Mesendoderm (in vitro differentiated cells): ENCODE measurements at regions not wholly inside any gene's neighbourhood (a gene's known extent, or its start where the extent isn't known, plus 50 kb on each side); places are given as distances from the start of the nearest gene placed in this dataset.
"Not testable (repeated sequence)": the region's sequence is repeated elsewhere in the genome, so short reads cannot be mapped to it uniquely, and the experiment has no call there.

ENCODE experiments used
- DNase-seq: peaks from one replicate; pipeline ENCODE4 v3.0.0; 2013
- H2AK5ac ChIP-seq: 2 replicates; pipeline ENCODE4 v1.6.1; 2013; ENCODE audit warnings: low read length, inconsistent platforms
- H2BK120ac ChIP-seq: 2 replicates; pipeline ENCODE4 v1.6.1; 2013; ENCODE audit warnings: low read depth, mild to moderate bottlenecking, low read length, moderate library complexity, mixed read lengths
- H2BK15ac ChIP-seq: replicated peaks from 2 replicates; pipeline ENCODE4 v1.6.1; 2013; ENCODE audit warnings: low read depth, mild to moderate bottlenecking, moderate library complexity
- H2BK5ac ChIP-seq: 2 replicates; pipeline ENCODE4 v1.6.1; 2013; ENCODE audit warnings: low read length, inconsistent platforms
- H3K18ac ChIP-seq: 2 replicates; pipeline ENCODE4 v1.6.1; 2013; ENCODE audit warnings: mild to moderate bottlenecking, low read length, mixed read lengths
- H3K23ac ChIP-seq: one replicate; pipeline ENCODE4 v1.6.1; 2013; ENCODE audit warnings: low read length
- H3K27ac ChIP-seq: 2 replicates; pipeline ENCODE4 v1.5.1; 2013; ENCODE audit warnings: low read depth, mild to moderate bottlenecking, inconsistent platforms, low read length, moderate library complexity
- H3K27me3 ChIP-seq: 2 replicates; pipeline ENCODE4 v1.6.1; 2013; ENCODE audit warnings: low read length, control low read depth, mild to moderate bottlenecking, inconsistent platforms; ENCODE audit not compliant: insufficient read depth, poor library complexity
- H3K36me3 ChIP-seq: 2 replicates; pipeline ENCODE4 v1.6.1; 2013; ENCODE audit warnings: low read length, inconsistent platforms; ENCODE audit not compliant: control insufficient read depth, insufficient read depth
- H3K4ac ChIP-seq: one replicate; pipeline ENCODE4 v1.6.1; 2013; ENCODE audit warnings: low read depth, mild to moderate bottlenecking, low read length, moderate library complexity
- H3K4me1 ChIP-seq: 2 replicates; pipeline ENCODE4 v1.6.1; 2013; ENCODE audit warnings: low read depth, low read length, inconsistent platforms; ENCODE audit not compliant: control insufficient read depth
- H3K4me2 ChIP-seq: 2 replicates; pipeline ENCODE4 v1.6.1; 2013; ENCODE audit warnings: low read length
- H3K4me3 ChIP-seq: 2 replicates; pipeline ENCODE4 v1.5.1; 2013; ENCODE audit warnings: mild to moderate bottlenecking, low read length
- H3K56ac ChIP-seq: one replicate; pipeline ENCODE4 v1.6.1; 2013; ENCODE audit warnings: low read length
- H3K79me1 ChIP-seq: 2 replicates; pipeline ENCODE4 v1.6.1; 2013; ENCODE audit warnings: low read length, inconsistent platforms
- H3K79me2 ChIP-seq: 2 replicates; pipeline ENCODE4 v1.6.1; 2013; ENCODE audit warnings: mild to moderate bottlenecking, low read length; ENCODE audit not compliant: control insufficient read depth, insufficient read depth
- H3K9ac ChIP-seq: 2 replicates; pipeline ENCODE4 v1.6.1; 2013; ENCODE audit warnings: low read length, inconsistent platforms
- H4K5ac ChIP-seq: one replicate; pipeline ENCODE4 v1.6.1; 2013; ENCODE audit warnings: low read length
- H4K8ac ChIP-seq: one replicate; pipeline ENCODE4 v1.6.1; 2013; ENCODE audit warnings: low read depth, mild to moderate bottlenecking, control low read depth, low read length, moderate library complexity
- WGBS: extraction: QIAGEN DNeasy Blood & Tissue Kit; methylation state at CpG from one replicate; pipeline ENCODE4 v1.1.7; 2013; ENCODE audit warnings: low lambda C conversion rate, missing lambda C conversion rate; ENCODE audit not compliant: insufficient coverage; ENCODE audit errors: extremely low coverage; 5-methylcytosine and 5-hydroxymethylcytosine counted together

- Histone ChIP-seq H3K36me3 (no peaks in the 10 kb centered on the region), H3K27me3 (no peaks in the 10 kb centered on the region), H4K8ac (no peak overlapping the region), H3K79me2 (no peaks in the 10 kb centered on the region), H3K56ac (no peak overlapping the region), H2AK5ac (no peak overlapping the region), H3K18ac (no peak overlapping the region), H3K23ac (no peak overlapping the region), H3K9ac (no peak overlapping the region), H2BK120ac (no peak overlapping the region), H2BK15ac (no peak overlapping the region), H4K5ac (no peak overlapping the region), H3K4me2 (no peak overlapping the region), H3K79me1 (no peaks in the 10 kb centered on the region), H3K27ac (no peak overlapping the region), H2BK5ac (no peak overlapping the region), H3K4ac (no peak overlapping the region), H3K4me3 (no peak overlapping the region), H3K4me1 (no peaks in the 10 kb centered on the region)
- no peak for DNase-seq
- no CpG with 5 or more reads among the region's 2 CpGs for WGBS
These were observed 376.8 kb downstream of the HGF start for GRCh38 chr7:81393018-81393417.

- no peak overlapping the region for H2AK5ac ChIP-seq
- H3K4me2 ChIP-seq = no peak overlapping the region
- H3K4ac ChIP-seq = no peak overlapping the region
- no peak overlapping the region for H2BK5ac ChIP-seq
- DNase-seq = no peak
- no peak overlapping the region for H2BK15ac ChIP-seq
- H3K27me3 ChIP-seq = no peaks in the 10 kb centered on the region
- H3K79me2 ChIP-seq = no peaks in the 10 kb centered on the region
- no peak overlapping the region for H4K8ac ChIP-seq
- H3K27ac ChIP-seq = no peak overlapping the region
- no peak overlapping the region for H3K9ac ChIP-seq
- H3K36me3 ChIP-seq = no peaks in the 10 kb centered on the region
- no peak overlapping the region for H4K5ac ChIP-seq
- no peak overlapping the region for H3K4me3 ChIP-seq
- WGBS = no CpG with 5 or more reads among the region's 1 CpG
- H3K23ac ChIP-seq = no peak overlapping the region
- no peaks in the 10 kb centered on the region for H3K4me1 ChIP-seq
- no peaks in the 10 kb centered on the region for H3K79me1 ChIP-seq
- no peak overlapping the region for H2BK120ac ChIP-seq
- H3K18ac ChIP-seq = no peak overlapping the region
- no peak overlapping the region for H3K56ac ChIP-seq
These were observed 384.5 kb downstream of the HGF start for GRCh38 chr7:81385370-81385769.

- no CpG with 5 or more reads among the region's 2 CpGs for WGBS
These were observed 386.0 kb downstream of the HGF start for GRCh38 chr7:81383846-81384245.

GRCh38 chr7:81374641-81375040 lies 395.2 kb downstream of the HGF start:
- not testable (repeated sequence) for H3K56ac ChIP-seq, H3K18ac ChIP-seq, H3K4ac ChIP-seq, H3K9ac ChIP-seq, H3K23ac ChIP-seq, H3K4me3 ChIP-seq, H3K4me1 ChIP-seq, H2BK5ac ChIP-seq, H3K79me2 ChIP-seq, H3K79me1 ChIP-seq, H2BK120ac ChIP-seq, H4K8ac ChIP-seq, H3K27ac ChIP-seq, H3K4me2 ChIP-seq, H3K27me3 ChIP-seq, DNase-seq, H2BK15ac ChIP-seq, H2AK5ac ChIP-seq, H3K36me3 ChIP-seq, H4K5ac ChIP-seq

More at GRCh38 chr7:81383846-81384245, 386.0 kb downstream of the HGF start:
- Histone ChIP-seq H2BK120ac (no peak overlapping the region), H3K56ac (no peak overlapping the region), H3K27ac (no peak overlapping the region), H2BK5ac (no peak overlapping the region), H2AK5ac (no peak overlapping the region), H4K5ac (no peak overlapping the region), H3K27me3 (no peaks in the 10 kb centered on the region), H3K4ac (no peak overlapping the region), H3K23ac (no peak overlapping the region), H3K18ac (no peak overlapping the region), H3K9ac (no peak overlapping the region), H3K4me2 (no peak overlapping the region), H3K36me3 (no peaks in the 10 kb centered on the region), H3K4me3 (no peak overlapping the region), H2BK15ac (no peak overlapping the region), H3K79me1 (no peaks in the 10 kb centered on the region), H3K4me1 (no peaks in the 10 kb centered on the region), H3K79me2 (no peaks in the 10 kb centered on the region), H4K8ac (no peak overlapping the region)
- DNase-seq = no peak

- Histone ChIP-seq H3K4me1 (no peaks in the 10 kb centered on the region), H3K4me3 (no peak overlapping the region), H3K79me1 (no peaks in the 10 kb centered on the region), H3K18ac (no peak overlapping the region), H3K27me3 (no peaks in the 10 kb centered on the region), H3K4ac (no peak overlapping the region), H3K9ac (no peak overlapping the region), H3K4me2 (no peak overlapping the region), H3K23ac (no peak overlapping the region), H3K79me2 (no peaks in the 10 kb centered on the region), H2BK120ac (no peak overlapping the region), H4K8ac (no peak overlapping the region), H2AK5ac (no peak overlapping the region), H3K56ac (no peak overlapping the region), H3K27ac (no peak overlapping the region), H2BK15ac (no peak overlapping the region), H4K5ac (no peak overlapping the region), H2BK5ac (no peak overlapping the region), H3K36me3 (no peaks in the 10 kb centered on the region)
- DNase-seq = no peak
- no CpG with 5 or more reads among the region's 1 CpG for WGBS
These were observed 399.0 kb downstream of the HGF start for GRCh38 chr7:81370822-81371221.

DNA sequence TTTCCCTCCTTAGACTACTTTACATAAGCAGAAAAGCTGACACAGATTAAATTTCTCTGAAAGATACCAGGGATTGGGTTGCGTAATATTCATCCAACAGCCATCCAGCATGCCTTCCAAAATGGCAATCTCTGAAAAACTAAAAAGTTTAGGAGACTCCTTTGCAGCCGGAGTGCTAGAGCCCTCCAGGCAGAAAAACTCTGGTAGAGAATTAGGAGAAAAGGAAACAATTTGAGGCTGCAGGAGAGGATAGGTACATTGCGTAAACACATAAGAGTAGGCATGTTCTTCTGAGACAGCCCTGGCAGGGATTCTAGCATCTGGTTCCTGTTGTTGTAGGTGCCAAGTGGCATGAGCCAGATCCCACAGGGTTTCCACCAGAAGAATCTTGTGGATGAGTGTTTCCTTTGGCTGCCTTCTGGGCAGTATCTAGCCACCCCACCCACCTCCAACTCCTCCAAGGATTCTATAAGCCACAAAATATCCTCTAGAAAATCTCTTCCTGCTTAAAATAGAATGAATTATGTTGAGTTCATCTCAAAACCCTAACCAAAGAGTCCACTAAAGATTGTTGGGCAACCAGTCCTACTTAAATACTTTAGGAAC lies 402.4 kb downstream of the HGF start:
- H4K5ac ChIP-seq = no peak overlapping the region
- no peak for DNase-seq
- H3K36me3 ChIP-seq = no peaks in the 10 kb centered on the region
- H2BK15ac ChIP-seq = no peak overlapping the region
- no peak overlapping the region for H3K23ac ChIP-seq
- H3K4me1 ChIP-seq = no peaks in the 10 kb centered on the region
- no peak overlapping the region for H2AK5ac ChIP-seq
- no peak overlapping the region for H3K4me3 ChIP-seq
- no peak overlapping the region for H3K27ac ChIP-seq
- no peak overlapping the region for H3K9ac ChIP-seq
- no peak overlapping the region for H3K56ac ChIP-seq
- no peak overlapping the region for H4K8ac ChIP-seq
- no peak overlapping the region for H2BK5ac ChIP-seq
- H3K27me3 ChIP-seq = no peaks in the 10 kb centered on the region
- H3K18ac ChIP-seq = no peak overlapping the region
- no peak overlapping the region for H3K4ac ChIP-seq
- no peaks in the 10 kb centered on the region for H3K79me2 ChIP-seq
- WGBS = no CpG with 5 or more reads among the region's 3 CpGs
- H3K79me1 ChIP-seq = no peaks in the 10 kb centered on the region
- H2BK120ac ChIP-seq = no peak overlapping the region
- H3K4me2 ChIP-seq = no peak overlapping the region
